ENCODE measurements at regions not wholly inside any gene's neighbourhood (a gene's known extent, or its start where the extent isn't known, plus 50 kb on each side); places are given as distances from the start of the nearest gene placed in this dataset.
A peak's percentile ranks its signal among the peaks of the same experiment; 100 is the strongest.

- TF ChIP-seq ZNF830 (tag by site-specific recombination; IDR thresholded peaks at IDR 0.05; ENCODE audit: low read depth) (no peak), ZBTB48 (tag by site-specific recombination; IDR thresholded peaks at IDR 0.05) (no peak), ZNF423 (tag by site-specific recombination; IDR thresholded peaks at IDR 0.05) (no peak), ZNF37A (tag by site-specific recombination; IDR thresholded peaks at IDR 0.05) (no peak)
Measured at GRCh38 chr14:44352201-44352600, 154.9 kb downstream of the FSCB start (continued).

- Histone ChIP-seq H3K9me3 (ENCODE audit: control insufficient read depth, insufficient read depth, low read depth, low read length) (no peaks in the 10 kb centered on the region), H3K27ac (ENCODE audit: extremely low read depth, low read depth, low read length) (no peak overlapping the region), H3K4me1 (ENCODE audit: control insufficient read depth, insufficient read depth, low read length) (no peaks in the 10 kb centered on the region), H3K36me3 (ENCODE audit: control insufficient read depth in 2 of 2, insufficient read depth in 1 of 2, low read length in 2 of 2) (no peaks in the 10 kb centered on the region), H3K4me3 (ENCODE audit: low read depth, low read length) (no peak overlapping the region)
- TF ChIP-seq ZSCAN16 (tag by site-specific recombination; IDR thresholded peaks at IDR 0.05): no peak
- TF ChIP-seq ZNF280D (tag by site-specific recombination; IDR thresholded peaks at IDR 0.05): no peak
- TF ChIP-seq ZNF707 (tag by site-specific recombination; IDR thresholded peaks at IDR 0.05): peak; percentile 77
- TF ChIP-seq ZNF664 (tag by site-specific recombination; IDR thresholded peaks at IDR 0.05): no peak
- TF ChIP-seq ZNF274 (IDR thresholded peaks at IDR 0.05; ENCODE audit: low read length): no peak
- TF ChIP-seq ZNF274 (tag by site-specific recombination; IDR thresholded peaks at IDR 0.05; ENCODE audit: borderline replicate concordance): no peak
- no peak for TF ChIP-seq GLI2 (tag by site-specific recombination; IDR thresholded peaks at IDR 0.05; ENCODE audit: borderline replicate concordance, low read depth)
- TF ChIP-seq ZNF112 (tag by site-specific recombination; IDR thresholded peaks at IDR 0.05): no peak
- no peak for TF ChIP-seq REPIN1 (tag by site-specific recombination; IDR thresholded peaks at IDR 0.05; ENCODE audit: low read depth)
- POLR2A ChIA-PET: no interaction called here
- CTCF ChIA-PET: no interaction called here
Measured at GRCh38 chr14:44347316-44347715, 159.8 kb downstream of the FSCB start.

- POLR2A ChIA-PET: no interaction called here
- CTCF ChIA-PET: no interaction called here
- Histone ChIP-seq H3K27ac (ENCODE audit: extremely low read depth, low read depth, low read length) (no peak overlapping the region), H3K4me3 (ENCODE audit: low read depth, low read length) (no peak overlapping the region), H3K9me3 (ENCODE audit: control insufficient read depth, insufficient read depth, low read depth, low read length) (no peaks in the 10 kb centered on the region), H3K36me3 (ENCODE audit: control insufficient read depth in 2 of 2, insufficient read depth in 1 of 2, low read length in 2 of 2) (no peaks in the 10 kb centered on the region), H3K4me1 (ENCODE audit: control insufficient read depth, insufficient read depth, low read length) (no peaks in the 10 kb centered on the region)
- TF ChIP-seq ZNF645 (tag by site-specific recombination; IDR thresholded peaks at IDR 0.05) (no peak), ZNF623 (tag by site-specific recombination; IDR thresholded peaks at IDR 0.05) (no peak), ZNF785 (tag by site-specific recombination; IDR thresholded peaks at IDR 0.05) (no peak), ZNF148 (tag by site-specific recombination; IDR thresholded peaks at IDR 0.05; ENCODE audit: borderline replicate concordance) (no peak), ZNF341 (tag by site-specific recombination; IDR thresholded peaks at IDR 0.05; ENCODE audit: low read depth) (no peak), ZSCAN30 (tag by site-specific recombination; IDR thresholded peaks at IDR 0.05) (no peak), ZNF560 (tag by site-specific recombination; IDR thresholded peaks at IDR 0.05; ENCODE audit: borderline replicate concordance) (no peak), ZSCAN4 (tag by site-specific recombination; IDR thresholded peaks at IDR 0.05) (no peak), EGR2 (tag by site-specific recombination; IDR thresholded peaks at IDR 0.05; ENCODE audit: low read depth) (no peak), ZNF776 (tag by site-specific recombination; IDR thresholded peaks at IDR 0.05; ENCODE audit: borderline replicate concordance) (no peak), ZNF571 (tag by site-specific recombination; IDR thresholded peaks at IDR 0.05) (no peak), ZNF10 (tag by site-specific recombination; IDR thresholded peaks at IDR 0.05) (no peak), ZNF747 (tag by site-specific recombination; IDR thresholded peaks at IDR 0.05) (no peak), MZF1 (tag by site-specific recombination; IDR thresholded peaks at IDR 0.05; ENCODE audit: borderline replicate concordance) (no peak)
Measured at GRCh38 chr14:44341116-44341515, 166.0 kb downstream of the FSCB start.

Measured in HEK293 (cell line).